HG03196 (cell line): ENCODE measurements at regions not wholly inside any gene's neighbourhood (a gene's known extent, or its start where the extent isn't known, plus 50 kb on each side); places are given as distances from the start of the nearest gene placed in this dataset.
A peak's percentile ranks its signal among the peaks of the same experiment; 100 is the strongest.

Experiments used
- ATAC-seq: cut with Tn5 transposase; IDR thresholded peaks from one replicate; pipeline ENCODE4 v1.9.1; 2021; ENCODE audit not compliant: unreplicated experiment

GRCh38 chr1:60987904-60988303 is 94.5 kb upstream of the NFIA start:
- ATAC-seq = no peak

GRCh38 chr1:60984062-60984799 is 98.1 kb upstream of the NFIA start:
- no peak for ATAC-seq

GRCh38 chr1:60983701-60984061 is 98.7 kb upstream of the NFIA start:
- no peak for ATAC-seq

DNA sequence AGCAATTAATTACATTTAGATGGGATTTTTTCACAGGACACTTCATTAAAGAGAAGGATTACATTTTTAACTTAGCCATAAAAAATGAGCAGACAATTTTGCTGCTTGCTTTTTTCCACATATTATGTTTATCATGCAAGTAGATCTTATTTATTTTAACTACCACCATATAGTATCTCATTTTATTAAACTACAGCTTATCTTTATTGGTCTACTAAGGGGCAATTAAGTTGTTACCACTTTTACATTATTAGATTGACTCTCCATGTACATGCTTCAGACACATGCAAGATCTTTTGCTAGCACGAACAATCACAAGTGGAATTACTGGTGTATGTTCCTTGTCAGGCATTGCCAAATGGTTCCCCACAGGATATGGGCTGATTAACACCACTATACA is 99.8 kb upstream of the NFIA start:
- no peak for ATAC-seq

GRCh38 chr1:60981357-60981756 is 101.0 kb upstream of the NFIA start:
- ATAC-seq = no peak

- peak; percentile 63 for ATAC-seq
Observed at GRCh38 chr1:60978421-60979357, 103.7 kb upstream of the NFIA start.

DNA sequence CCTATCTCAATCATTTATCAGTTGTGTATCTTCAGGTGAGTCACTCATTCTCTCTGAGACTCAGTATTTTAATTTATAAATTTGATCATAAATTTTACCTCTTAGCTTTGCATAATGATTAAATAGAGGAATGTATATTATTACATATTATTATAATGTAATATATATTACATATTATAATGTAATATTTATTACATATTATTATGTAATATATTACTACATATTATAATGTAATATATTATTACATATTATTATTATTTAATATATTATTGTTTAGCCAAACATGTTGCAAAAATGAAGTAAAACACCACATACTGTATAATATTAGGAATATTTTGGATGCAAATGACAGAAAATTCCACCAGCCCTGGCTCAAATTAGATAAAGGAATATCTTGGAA is 104.7 kb upstream of the NFIA start:
- ATAC-seq = no peak

- ATAC-seq = no peak
Observed at GRCh38 chr1:60974524-60975372, 107.6 kb upstream of the NFIA start.

GRCh38 chr1:60973668-60974067 is 108.7 kb upstream of the NFIA start:
- no peak for ATAC-seq

DNA sequence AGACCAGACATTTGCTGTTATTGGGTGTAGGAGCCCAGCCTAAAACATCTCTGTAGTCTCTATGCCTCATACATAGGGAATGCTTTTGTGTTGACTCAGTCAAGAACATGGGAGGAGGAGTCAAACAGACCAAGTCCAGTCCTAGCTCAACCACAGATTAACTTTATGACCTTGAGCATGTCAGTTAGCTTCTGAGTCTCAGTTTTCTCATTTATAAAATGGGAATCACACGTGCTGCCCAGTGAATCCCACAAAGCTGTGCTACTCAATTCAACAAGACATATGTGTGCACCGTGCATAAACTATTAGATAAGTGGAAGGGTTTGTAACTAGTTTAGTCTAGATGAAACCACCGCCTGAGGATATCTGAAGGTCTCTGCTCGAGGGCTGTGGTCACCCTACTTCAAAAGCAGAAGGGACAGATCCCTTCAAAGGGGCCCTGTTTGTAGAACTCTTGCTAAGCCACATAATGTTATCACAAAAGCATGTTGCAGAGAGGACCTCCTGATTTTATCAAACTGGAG is 109.5 kb upstream of the NFIA start:
- no peak for ATAC-seq

DNA sequence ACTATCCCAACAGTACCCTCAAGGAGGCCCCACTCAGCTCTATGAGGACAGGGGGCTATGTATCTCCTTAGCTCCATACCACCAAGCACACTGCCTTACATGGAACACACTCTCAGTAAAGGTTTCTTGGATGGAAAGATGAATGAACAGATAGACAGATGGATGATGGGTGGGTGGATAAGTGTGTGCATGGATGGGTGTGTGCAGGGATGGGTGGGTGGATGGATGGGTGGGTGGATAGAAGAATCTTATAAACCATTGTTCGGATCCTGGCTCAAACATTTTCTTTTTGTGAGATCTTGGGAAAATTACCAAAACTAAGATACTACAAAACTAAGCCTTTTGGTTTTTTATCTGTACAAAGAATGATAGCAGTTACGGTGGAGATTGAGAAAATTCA is 111.0 kb upstream of the NFIA start:
- ATAC-seq = no peak

DNA sequence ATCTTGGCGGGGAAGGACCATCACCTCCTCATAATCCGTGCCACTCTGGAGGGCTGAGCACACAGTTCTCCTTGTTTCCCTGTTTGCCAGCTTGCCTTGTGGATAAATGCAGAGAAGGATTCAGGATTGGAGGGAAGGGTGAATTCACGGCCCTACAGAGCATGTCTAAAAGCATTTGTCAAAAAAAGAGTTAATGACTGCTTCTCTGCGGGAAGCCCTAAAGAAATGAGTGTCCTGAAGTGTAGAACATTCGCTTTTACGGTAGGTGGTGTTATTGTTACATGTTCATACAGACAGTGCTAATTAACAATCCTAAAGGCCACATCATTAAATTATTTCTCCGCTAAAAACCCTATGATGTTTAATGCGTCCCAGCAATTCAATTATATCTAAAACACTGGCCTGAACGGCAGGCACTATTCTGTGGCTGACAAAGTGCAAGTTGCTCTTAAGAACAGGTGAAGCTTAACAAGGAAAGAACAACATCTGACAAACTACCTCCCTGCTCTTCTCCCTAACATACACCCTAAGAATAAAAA is 112.3 kb upstream of the NFIA start:
- ATAC-seq = no peak

DNA sequence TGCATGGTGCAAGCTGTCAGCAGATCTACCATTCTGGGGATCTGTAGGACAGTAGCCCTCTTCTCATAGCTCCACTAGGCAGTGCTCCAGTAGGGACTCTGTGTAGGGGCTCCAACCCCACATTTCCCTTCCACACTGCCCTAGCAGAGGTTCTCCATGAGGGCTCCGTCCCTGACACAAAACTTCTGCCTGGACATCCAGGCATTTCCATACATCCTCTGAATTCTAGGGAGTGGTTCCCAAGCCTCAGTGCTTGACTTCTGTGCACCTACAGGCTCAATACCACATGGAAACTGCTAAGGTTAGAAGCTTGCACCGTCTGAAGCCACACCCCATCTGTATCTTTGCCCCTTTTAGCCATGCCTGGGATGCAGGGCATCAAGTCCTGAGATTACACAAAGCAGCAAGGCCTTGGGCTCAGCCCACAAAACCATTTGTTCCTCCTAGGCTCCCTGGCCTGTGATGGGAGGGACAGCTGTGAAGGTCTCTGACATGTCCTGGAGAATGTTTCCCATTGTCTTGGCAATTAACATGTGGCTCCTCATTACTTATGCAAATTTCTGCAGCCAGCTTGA is 117.0 kb upstream of the NFIA start:
- no peak for ATAC-seq

DNA sequence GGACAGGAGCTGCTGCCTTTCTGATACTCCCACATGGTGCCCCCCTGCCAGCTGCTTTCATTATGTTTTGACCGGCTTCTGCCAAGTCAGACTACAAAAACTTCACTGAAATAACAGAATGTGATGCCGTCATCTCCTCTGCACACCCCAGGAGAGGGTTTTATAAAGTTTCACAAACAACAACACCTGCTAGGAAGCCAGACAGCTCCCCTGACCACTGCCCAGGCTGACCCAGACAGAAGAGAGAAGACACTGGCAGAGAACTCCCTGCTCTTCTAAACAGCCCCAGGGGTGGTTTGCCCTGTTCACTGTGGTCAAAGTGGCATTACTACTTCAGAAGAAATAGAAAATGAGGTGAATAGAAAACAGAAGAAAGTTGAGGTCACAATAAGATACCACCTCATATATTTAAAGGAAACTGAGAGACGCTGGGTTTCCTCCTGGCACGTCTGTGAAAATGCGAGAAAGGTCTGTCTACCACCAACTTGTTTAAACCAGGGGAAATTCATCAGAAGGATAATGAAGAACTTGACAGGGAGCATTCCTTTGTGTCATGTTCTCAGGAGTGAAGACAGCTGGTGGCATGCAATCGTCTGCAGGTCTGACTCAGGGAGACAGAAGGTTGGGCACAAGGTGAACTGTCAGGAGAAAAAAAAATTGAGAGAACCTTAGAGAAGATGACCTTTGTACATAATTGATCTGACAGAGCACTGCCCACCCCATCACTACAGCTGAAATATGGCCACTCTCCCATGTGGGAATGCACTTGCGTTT is 119.0 kb upstream of the NFIA start:
- ATAC-seq = no peak

DNA sequence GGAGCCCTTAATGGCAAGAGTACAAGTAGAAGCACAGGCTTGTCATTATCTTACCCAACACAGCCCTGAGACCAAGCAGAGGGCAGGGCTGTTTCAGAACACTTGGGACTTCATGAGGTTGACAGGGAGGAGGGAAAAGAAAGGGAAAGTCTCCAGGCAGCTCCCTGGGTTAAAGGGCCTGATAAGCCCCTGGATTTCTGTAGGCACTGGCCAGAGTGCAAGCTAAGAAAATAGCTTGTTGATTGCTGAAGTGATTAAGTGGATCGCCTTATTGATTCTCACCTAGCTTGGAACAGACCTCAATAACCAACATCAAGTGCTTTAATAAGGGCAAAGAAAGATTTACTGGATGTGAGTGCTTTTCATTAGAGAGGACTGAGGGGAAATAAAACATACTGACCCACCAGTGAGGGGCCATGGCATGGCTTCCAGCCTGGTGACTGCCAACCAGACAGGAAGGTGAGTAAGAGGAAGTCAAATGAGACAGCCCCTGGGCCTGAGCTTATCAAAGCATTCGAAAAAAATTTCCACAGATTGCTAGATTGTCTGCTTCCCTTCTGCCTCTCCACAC is 121.4 kb upstream of the NFIA start:
- ATAC-seq = no peak

GRCh38 chr1:60959701-60960100 is 122.7 kb upstream of the NFIA start:
- ATAC-seq = no peak

GRCh38 chr1:60958001-60958400 is 124.4 kb upstream of the NFIA start:
- no peak for ATAC-seq

DNA sequence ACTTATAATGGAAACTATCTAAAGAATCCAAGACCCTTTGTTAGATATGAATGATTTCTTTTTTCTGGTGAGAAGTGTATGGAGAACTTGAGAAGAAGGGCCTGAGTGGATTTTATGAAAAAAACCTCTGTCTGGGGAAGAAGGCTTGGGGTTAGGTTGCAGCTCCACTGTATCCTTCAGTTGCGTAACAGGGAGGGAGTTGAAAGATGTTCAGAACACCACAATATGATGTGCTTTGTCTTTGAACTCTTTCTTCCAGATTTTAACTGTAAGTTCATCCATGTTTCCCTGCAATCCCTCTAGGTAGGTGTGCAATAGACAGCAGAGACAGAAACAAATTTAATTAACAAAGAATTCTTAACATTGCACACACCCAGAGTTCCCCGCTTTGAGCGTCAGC is 125.8 kb upstream of the NFIA start:
- ATAC-seq = no peak

DNA sequence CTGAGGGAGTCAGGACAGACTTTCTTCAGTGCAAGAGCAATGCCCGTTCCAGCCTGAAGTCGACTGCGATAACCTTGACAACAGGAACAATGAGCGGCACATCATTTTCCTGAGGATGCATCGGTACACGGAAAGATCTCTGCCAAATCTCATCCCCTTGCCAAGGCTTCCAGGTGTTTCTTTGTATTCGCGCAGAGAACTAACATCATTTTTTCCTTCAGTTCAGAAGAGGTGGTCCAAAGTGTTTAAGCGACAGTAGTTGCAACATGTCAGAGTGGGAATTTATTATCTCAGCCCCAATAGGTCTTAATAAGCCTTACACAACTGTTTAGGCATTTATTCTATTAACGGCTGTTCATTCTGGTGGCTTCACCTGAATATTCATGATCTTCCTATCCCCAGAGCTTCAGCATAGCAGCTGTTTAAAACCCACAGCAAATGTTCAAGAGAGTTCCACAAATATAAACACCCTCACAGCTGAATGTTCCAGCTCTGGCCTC is 129.7 kb upstream of the NFIA start:
- ATAC-seq = no peak
